ENCODE measurements at regions not wholly inside any gene's neighbourhood (a gene's known extent, or its start where the extent isn't known, plus 50 kb on each side); places are given as distances from the start of the nearest gene placed in this dataset.

- ChIA-PET CTCF (no interaction called here), POLR2A (ENCODE audit: low non-redundant PET) (no interaction called here)
- no peak for TF ChIP-seq CTCF (conservative IDR thresholded peaks at IDR 0.05; ENCODE audit: low read depth)
- H3K27ac ChIP-seq, result no peak overlapping the region
- no peak for DNase-seq (ENCODE audit: low spot score)
These were observed 147.7 kb upstream of the TSC22D2 start for GRCh38 chr3:150260398-150260710.

GRCh38 chr3:150259526-150260397, 148.3 kb upstream of the TSC22D2 start:
- no peak overlapping the region for H3K27ac ChIP-seq
- POLR2A ChIA-PET (ENCODE audit: low non-redundant PET), result no interaction called here
- no peak for TF ChIP-seq CTCF (conservative IDR thresholded peaks at IDR 0.05; ENCODE audit: low read depth)
- DNase-seq (ENCODE audit: low spot score), result no peak
- CTCF ChIA-PET, result no interaction called here

- no peak overlapping the region for H3K27ac ChIP-seq
- POLR2A ChIA-PET (ENCODE audit: low non-redundant PET), result no interaction called here
- TF ChIP-seq CTCF (conservative IDR thresholded peaks at IDR 0.05; ENCODE audit: low read depth), result no peak
- CTCF ChIA-PET, result interaction anchor here (0.6 kb wide), 1 partner anchor 206 kb away, joined by 5 read pairs; no protein-coding TSS in a partner anchor
- no peak for DNase-seq (ENCODE audit: low spot score)
These were observed 151.3 kb upstream of the TSC22D2 start for GRCh38 chr3:150256782-150257181.

GRCh38 chr3:150256318-150256717, 151.8 kb upstream of the TSC22D2 start:
- H3K27ac ChIP-seq, result no peak overlapping the region
- DNase-seq (ENCODE audit: low spot score), result no peak
- POLR2A ChIA-PET (ENCODE audit: low non-redundant PET), result no interaction called here
- CTCF ChIA-PET, result no interaction called here
- no peak for TF ChIP-seq CTCF (conservative IDR thresholded peaks at IDR 0.05; ENCODE audit: low read depth)

- peak overlapping the region; percentile 83 for H3K27ac ChIP-seq
- ChIA-PET POLR2A (ENCODE audit: low non-redundant PET) (no interaction called here), CTCF (no interaction called here)
- TF ChIP-seq CTCF (conservative IDR thresholded peaks at IDR 0.05; ENCODE audit: low read depth), result no peak
- no peak for DNase-seq (ENCODE audit: low spot score)
These were observed 152.3 kb upstream of the TSC22D2 start for GRCh38 chr3:150255826-150256225.

- ChIA-PET POLR2A (ENCODE audit: low non-redundant PET) (no interaction called here), CTCF (no interaction called here)
- DNase-seq (ENCODE audit: low spot score), result no peak
- TF ChIP-seq CTCF (conservative IDR thresholded peaks at IDR 0.05; ENCODE audit: low read depth), result no peak
- peak overlapping the region; percentile 83 for H3K27ac ChIP-seq
These were observed 152.7 kb upstream of the TSC22D2 start for GRCh38 chr3:150255413-150255812.

Measured in RWPE1 (cell line).